ENCODE measurements at regions not wholly inside any gene's neighbourhood (a gene's known extent, or its start where the extent isn't known, plus 50 kb on each side); places are given as distances from the start of the nearest gene placed in this dataset.

GRCh38 chr5:2300421-2300820 lies 417.7 kb upstream of the IRX4 start (continued):
- no peak for TF ChIP-seq ZBTB33 (IDR thresholded peaks at IDR 0.05; ENCODE audit: extremely low read depth, insufficient replicate concordance, low read length)
- no peak for TF ChIP-seq MAX (IDR thresholded peaks at IDR 0.05)
- TF ChIP-seq ZNF274 (IDR thresholded peaks at IDR 0.05; ENCODE audit: low read depth, low read length) = no peak
- no peak for TF ChIP-seq POLR2AphosphoS5 (IDR thresholded peaks at IDR 0.05; ENCODE audit: low read depth, low read length)

- TF ChIP-seq SIN3A (IDR thresholded peaks at IDR 0.05; ENCODE audit: low read depth) (no peak), POLR2AphosphoS5 (IDR thresholded peaks at IDR 0.05; ENCODE audit: low read depth, low read length) (no peak), RAD21 (IDR thresholded peaks at IDR 0.05; ENCODE audit: low read depth) (no peak), CBX3 (IDR thresholded peaks at IDR 0.05; ENCODE audit: low read depth) (no peak), ELF1 (IDR thresholded peaks at IDR 0.05; ENCODE audit: borderline replicate concordance, low read depth) (no peak), REST (IDR thresholded peaks at IDR 0.05; ENCODE audit: low read depth) (no peak), ZNF274 (IDR thresholded peaks at IDR 0.05; ENCODE audit: low read depth, low read length) (no peak), EZH2phosphoT487 (IDR thresholded peaks at IDR 0.05; ENCODE audit: borderline replicate concordance) (no peak), MAX (IDR thresholded peaks at IDR 0.05) (no peak), FOSL1 (IDR thresholded peaks at IDR 0.05; ENCODE audit: low read depth) (no peak), POLR2A (IDR thresholded peaks at IDR 0.05; ENCODE audit: borderline replicate concordance, extremely low read depth, insufficient read depth, insufficient read length) (no peak), SP1 (IDR thresholded peaks at IDR 0.05; ENCODE audit: low read depth) (no peak), ZBTB33 (IDR thresholded peaks at IDR 0.05; ENCODE audit: extremely low read depth, insufficient replicate concordance, low read length) (no peak)
- Histone ChIP-seq H3K4me1 (ENCODE audit: control insufficient read depth in 1 of 2, insufficient read depth in 2 of 2, low read length in 2 of 2) (no peaks in the 10 kb centered on the region), H3K27ac (ENCODE audit: low read depth, low read length) (no peak overlapping the region), H2AFZ (ENCODE audit: low read depth, low read length, poor library complexity, severe bottlenecking) (no peak overlapping the region), H3K4me3 (replicated peaks in 1 of 2; ENCODE audit: low read depth in 1 of 2, low read length in 2 of 2) (no peak overlapping the region), H3K36me3 (ENCODE audit: control insufficient read depth in 1 of 2, insufficient read depth in 2 of 2, low read length in 2 of 2) (no peaks in the 10 kb centered on the region), H4K20me1 (ENCODE audit: insufficient read depth) (no peaks in the 10 kb centered on the region), H3K79me2 (ENCODE audit: insufficient read depth, low read length) (no peaks in the 10 kb centered on the region), H3K9me3 (ENCODE audit: control insufficient read depth in 1 of 2, insufficient read depth in 1 of 2, low read depth in 1 of 2, low read length in 2 of 2) (no peaks in the 10 kb centered on the region), H3K9me2 (ENCODE audit: insufficient read depth) (no peaks in the 10 kb centered on the region), H3K4me2 (ENCODE audit: low read length) (no peak overlapping the region), H3K9ac (ENCODE audit: low read length) (no peak overlapping the region), H3K27me3 (ENCODE audit: insufficient read depth, low read length) (no peaks in the 10 kb centered on the region)
- RAD21 ChIA-PET (ENCODE audit: low non-redundant PET in 1 of 2, low total read pairs in 2 of 2, uncharacterized antibody in 2 of 2, unreplicated experiment in 2 of 2) = no interaction called here
- no TSS peak for BruUV-seq (replicated peaks)
- CTCF ChIA-PET = no interaction called here
- ATAC-seq = no peak
- DNase-seq (ENCODE audit: low read depth, low spot score) = no peak
- intact Hi-C loops (cut with micrococcal nuclease) = no loop called here
- POLR2A ChIA-PET = no interaction called here
Measured at GRCh38 chr5:2299388-2300220, 416.9 kb upstream of the IRX4 start.

Data from HCT116 (cell line).